Osteoblast (primary cell): ENCODE measurements at regions not wholly inside any gene's neighbourhood (a gene's known extent, or its start where the extent isn't known, plus 50 kb on each side); places are given as distances from the start of the nearest gene placed in this dataset.
"Not testable (repeated sequence)": the region's sequence is repeated elsewhere in the genome, so short reads cannot be mapped to it uniquely, and the experiment has no call there.

Source experiments
- DNase-seq: peaks from one replicate; pipeline ENCODE4 v3.0.0; 2011; ENCODE audit warnings: low spot score, mixed read lengths; ENCODE audit not compliant: insufficient read length; ENCODE audit errors: missing footprints
- H2AFZ ChIP-seq: 2 replicates; pipeline ENCODE4 v1.6.0; 2011; ENCODE audit warnings: mild to moderate bottlenecking, low read length
- H3K27ac ChIP-seq: 2 replicates; pipeline ENCODE4 v1.5.1; 2011; ENCODE audit warnings: mild to moderate bottlenecking, low read depth, low read length, moderate library complexity
- H3K27me3 ChIP-seq: 2 replicates; pipeline ENCODE4 v1.6.0; 2012; ENCODE audit warnings: mild to moderate bottlenecking, control low read depth, inconsistent platforms, low read length, moderate library complexity; ENCODE audit not compliant: insufficient read depth
- H3K36me3 ChIP-seq: 2 replicates; pipeline ENCODE4 v1.5.1; 2011; ENCODE audit warnings: mild to moderate bottlenecking, low read length, control low read depth, moderate library complexity; ENCODE audit not compliant: insufficient read depth
- H3K4me1 ChIP-seq: 2 replicates; pipeline ENCODE4 v1.5.1; 2011; ENCODE audit warnings: mild to moderate bottlenecking, low read length, control low read depth, moderate library complexity; ENCODE audit not compliant: insufficient read depth
- H3K4me2 ChIP-seq: 2 replicates; pipeline ENCODE4 v1.6.0; 2011; ENCODE audit warnings: mild to moderate bottlenecking, low read length; ENCODE audit not compliant: insufficient read depth
- H3K4me3 ChIP-seq: fragments of 200-600 bp; sonication (generic); 3 replicates; pipeline ENCODE4 v1.5.1; 2012; ENCODE audit warnings: mild to moderate bottlenecking, low read length, inconsistent platforms; ENCODE audit not compliant: insufficient read depth
- H3K79me2 ChIP-seq: 2 replicates; pipeline ENCODE4 v1.6.0; 2012; ENCODE audit warnings: mild to moderate bottlenecking, low read length, control low read depth, inconsistent platforms; ENCODE audit not compliant: insufficient read depth
- H3K9me3 ChIP-seq: 2 replicates; pipeline ENCODE4 v1.5.1; 2011; ENCODE audit warnings: low read depth, low read length, control low read depth
- H4K20me1 ChIP-seq: 2 replicates; pipeline ENCODE4 v1.6.0; 2012; ENCODE audit warnings: mild to moderate bottlenecking, low read length, control low read depth; ENCODE audit not compliant: insufficient read depth
- TF ChIP-seq, protein P1 (sequence below): IDR thresholded peaks from 2 replicates; pipeline ENCODE4 v1.5.1; 2011; ENCODE audit warnings: mild to moderate bottlenecking, low read depth, low read length, moderate library complexity; ENCODE audit errors: extremely low read depth

- H4K20me1 ChIP-seq: no peaks in the 10 kb centered on the region
- peak; percentile 19 for DNase-seq
- H3K4me2 ChIP-seq: no peak overlapping the region
- no peak overlapping the region for H3K4me3 ChIP-seq
- H2AFZ ChIP-seq: peak overlapping the region; percentile 3
- no peak overlapping the region for H3K27ac ChIP-seq
- H3K36me3 ChIP-seq: no peaks in the 10 kb centered on the region
- peaks cover 38% of the 10 kb centered on the region for H3K4me1 ChIP-seq
- TF ChIP-seq, protein P1, sequence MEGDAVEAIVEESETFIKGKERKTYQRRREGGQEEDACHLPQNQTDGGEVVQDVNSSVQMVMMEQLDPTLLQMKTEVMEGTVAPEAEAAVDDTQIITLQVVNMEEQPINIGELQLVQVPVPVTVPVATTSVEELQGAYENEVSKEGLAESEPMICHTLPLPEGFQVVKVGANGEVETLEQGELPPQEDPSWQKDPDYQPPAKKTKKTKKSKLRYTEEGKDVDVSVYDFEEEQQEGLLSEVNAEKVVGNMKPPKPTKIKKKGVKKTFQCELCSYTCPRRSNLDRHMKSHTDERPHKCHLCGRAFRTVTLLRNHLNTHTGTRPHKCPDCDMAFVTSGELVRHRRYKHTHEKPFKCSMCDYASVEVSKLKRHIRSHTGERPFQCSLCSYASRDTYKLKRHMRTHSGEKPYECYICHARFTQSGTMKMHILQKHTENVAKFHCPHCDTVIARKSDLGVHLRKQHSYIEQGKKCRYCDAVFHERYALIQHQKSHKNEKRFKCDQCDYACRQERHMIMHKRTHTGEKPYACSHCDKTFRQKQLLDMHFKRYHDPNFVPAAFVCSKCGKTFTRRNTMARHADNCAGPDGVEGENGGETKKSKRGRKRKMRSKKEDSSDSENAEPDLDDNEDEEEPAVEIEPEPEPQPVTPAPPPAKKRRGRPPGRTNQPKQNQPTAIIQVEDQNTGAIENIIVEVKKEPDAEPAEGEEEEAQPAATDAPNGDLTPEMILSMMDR: no peak
- no peaks in the 10 kb centered on the region for H3K27me3 ChIP-seq
- H3K79me2 ChIP-seq: no peaks in the 10 kb centered on the region
- H3K9me3 ChIP-seq: no peaks in the 10 kb centered on the region
These were observed 77.6 kb downstream of the XCL2 start for GRCh38 chr1:168466092-168466713.

DNA sequence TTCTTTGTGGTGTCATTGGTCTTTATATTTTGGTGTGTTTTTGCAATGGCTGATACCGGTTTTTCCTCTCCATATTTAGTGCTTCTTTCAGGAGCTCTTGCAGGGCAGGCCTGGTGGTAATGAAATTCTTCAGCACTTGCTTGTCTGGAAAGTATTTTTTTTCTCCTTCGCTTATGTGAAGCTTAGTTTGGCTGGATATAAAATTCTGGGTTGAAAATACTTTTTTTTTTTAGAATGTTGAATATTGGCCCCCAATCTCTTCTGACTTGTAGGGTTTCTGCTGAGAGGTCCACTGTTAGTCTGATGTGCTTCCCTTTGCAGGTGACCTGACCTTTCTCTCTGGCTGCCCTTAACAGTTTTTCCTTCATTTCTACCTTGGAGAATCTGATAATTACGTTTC, 82.7 kb downstream of the XCL2 start:
- not testable (repeated sequence) for H3K4me3 ChIP-seq, H3K9me3 ChIP-seq, H2AFZ ChIP-seq, H3K36me3 ChIP-seq, H3K79me2 ChIP-seq, H4K20me1 ChIP-seq, H3K27me3 ChIP-seq, H3K27ac ChIP-seq, H3K4me2 ChIP-seq, DNase-seq, H3K4me1 ChIP-seq

- H3K36me3 ChIP-seq, DNase-seq, H3K27me3 ChIP-seq, H4K20me1 ChIP-seq, H3K4me2 ChIP-seq, H3K27ac ChIP-seq, H3K4me1 ChIP-seq, H3K79me2 ChIP-seq, H3K4me3 ChIP-seq, H3K9me3 ChIP-seq, H2AFZ ChIP-seq: not testable (repeated sequence)
These were observed 86.5 kb downstream of the XCL2 start for GRCh38 chr1:168457296-168457695.

GRCh38 chr1:168455764-168456163, 88.0 kb downstream of the XCL2 start:
- H3K9me3 ChIP-seq: peaks cover 2% of the 10 kb centered on the region

GRCh38 chr1:168454211-168454815, 89.5 kb downstream of the XCL2 start:
- Histone ChIP-seq H3K36me3 (no peaks in the 10 kb centered on the region), H3K9me3 (peaks cover 2% of the 10 kb centered on the region), H3K4me2 (no peak overlapping the region), H3K27ac (no peak overlapping the region), H2AFZ (no peak overlapping the region), H3K27me3 (no peaks in the 10 kb centered on the region), H3K79me2 (no peaks in the 10 kb centered on the region), H3K4me1 (no peaks in the 10 kb centered on the region), H4K20me1 (no peaks in the 10 kb centered on the region), H3K4me3 (no peak overlapping the region)
- no peak for DNase-seq
- TF ChIP-seq, protein P1: no peak

More at GRCh38 chr1:168455764-168456163, 88.0 kb downstream of the XCL2 start:
- TF ChIP-seq, protein P1: no peak
- H3K36me3 ChIP-seq: no peaks in the 10 kb centered on the region
- H3K79me2 ChIP-seq: no peaks in the 10 kb centered on the region
- H2AFZ ChIP-seq: no peak overlapping the region
- no peaks in the 10 kb centered on the region for H3K4me1 ChIP-seq
- H4K20me1 ChIP-seq: no peaks in the 10 kb centered on the region
- no peak overlapping the region for H3K4me3 ChIP-seq
- no peak overlapping the region for H3K4me2 ChIP-seq
- H3K27me3 ChIP-seq: no peaks in the 10 kb centered on the region
- no peak overlapping the region for H3K27ac ChIP-seq
- peak; percentile 68 for DNase-seq
